NCI-H1105 treated with DMSO at 0.1 percent for 48 hours (cell line): ENCODE measurements at regions not wholly inside any gene's neighbourhood (a gene's known extent, or its start where the extent isn't known, plus 50 kb on each side); places are given as distances from the start of the nearest gene placed in this dataset.

Experiments
- DNase-seq: peaks from one replicate; lab custom pipeline; 2025; lab: John Stamatoyannopoulos, UW

GRCh38 chr5:86780018-86780417, 162.3 kb downstream of the COX7C start:
- no peak for DNase-seq

GRCh38 chr5:86786955-86787354, 169.2 kb downstream of the COX7C start:
- DNase-seq = no peak

- DNase-seq = no peak
Observed at GRCh38 chr5:86795659-86796058, 177.9 kb downstream of the COX7C start.

GRCh38 chr5:86797677-86798076, 179.9 kb downstream of the COX7C start:
- no peak for DNase-seq

GRCh38 chr5:86806206-86806605, 188.5 kb downstream of the COX7C start:
- no peak for DNase-seq

GRCh38 chr5:86807046-86808031, 189.6 kb downstream of the COX7C start:
- no peak for DNase-seq

GRCh38 chr5:86814315-86814714, 196.6 kb downstream of the COX7C start:
- DNase-seq = no peak

- no peak for DNase-seq
Observed at GRCh38 chr5:86814907-86815306, 197.2 kb downstream of the COX7C start.

- no peak for DNase-seq
Observed at GRCh38 chr5:86824637-86825036, 206.9 kb downstream of the COX7C start.

- DNase-seq = no peak
Observed at GRCh38 chr5:86831128-86831527, 213.4 kb downstream of the COX7C start.

- no peak for DNase-seq
Observed at GRCh38 chr5:86833868-86834267, 216.1 kb downstream of the COX7C start.

GRCh38 chr5:86837610-86838009, 219.9 kb downstream of the COX7C start:
- DNase-seq = no peak

- no peak for DNase-seq
Observed at GRCh38 chr5:86838083-86838482, 220.3 kb downstream of the COX7C start.

GRCh38 chr5:86841000-86841644, 223.4 kb downstream of the COX7C start:
- DNase-seq = no peak

- DNase-seq = no peak
Observed at GRCh38 chr5:86858442-86858841, 240.7 kb downstream of the COX7C start.

GRCh38 chr5:86861512-86861911, 243.8 kb downstream of the COX7C start:
- no peak for DNase-seq

- DNase-seq = no peak
Observed at GRCh38 chr5:86862093-86862492, 244.4 kb downstream of the COX7C start.

GRCh38 chr5:86864051-86864450, 246.3 kb downstream of the COX7C start:
- no peak for DNase-seq

GRCh38 chr5:86865256-86865785, 247.6 kb downstream of the COX7C start:
- no peak for DNase-seq

- no peak for DNase-seq
Observed at GRCh38 chr5:86866036-86866435, 248.3 kb downstream of the COX7C start.

GRCh38 chr5:86869268-86869667, 251.5 kb downstream of the COX7C start:
- DNase-seq = no peak

GRCh38 chr5:86875539-86875938, 257.8 kb downstream of the COX7C start:
- no peak for DNase-seq

- no peak for DNase-seq
Observed at GRCh38 chr5:86878250-86878649, 260.5 kb downstream of the COX7C start.
